GM23338 (cell line): ENCODE measurements at regions not wholly inside any gene's neighbourhood (a gene's known extent, or its start where the extent isn't known, plus 50 kb on each side); places are given as distances from the start of the nearest gene placed in this dataset. TPM values are rescaled to one million over a fixed set of nuclear protein-coding genes. Genes with fewer than 3 reads are reported as not detected.
"Not testable (repeated sequence)": the region's sequence is repeated elsewhere in the genome, so short reads cannot be mapped to it uniquely, and the experiment has no call there.

ENCODE experiments used
- ATAC-seq: fragments of 200-7000 bp; cut with Tn5 transposase; 3 replicates; pipeline ENCODE4 v1.9.1; 2020
- DNase-seq: peaks from one replicate; pipeline ENCODE4 v3.0.0-alpha.2; 2015; ENCODE audit warnings: low spot score
- H2AFZ ChIP-seq: fragments of 200-600 bp; sonication (generic); 2 replicates; pipeline ENCODE4 v1.8.0; 2016; ENCODE audit warnings: antibody characterized with exemption, mild to moderate bottlenecking, moderate library complexity
- H3F3A ChIP-seq: fragments of 200-600 bp; sonication (generic); replicated peaks from 2 replicates; pipeline ENCODE4 v1.8.0; 2017; ENCODE audit warnings: antibody characterized with exemption, mixed run types, low read depth
- H3K27ac ChIP-seq: fragments of 200-600 bp; sonication (generic); 2 replicates; pipeline ENCODE4 v1.6.1; 2016; ENCODE audit warnings: low read depth
- H3K27me3 ChIP-seq: fragments of 200-600 bp; sonication (generic); 2 replicates; pipeline ENCODE4 v1.8.0; 2016; ENCODE audit warnings: mild to moderate bottlenecking, mixed run types, moderate library complexity; ENCODE audit not compliant: insufficient read depth
- H3K36me3 ChIP-seq: fragments of 200-600 bp; sonication (generic); 2 replicates; pipeline ENCODE4 v1.8.0; 2016; ENCODE audit warnings: mild to moderate bottlenecking; ENCODE audit not compliant: insufficient read depth
- H3K4me1 ChIP-seq: fragments of 200-600 bp; sonication (generic); 2 replicates; pipeline ENCODE4 v1.8.0; 2016; ENCODE audit warnings: mild to moderate bottlenecking, moderate library complexity; ENCODE audit not compliant: insufficient read depth
- H3K4me2 ChIP-seq: fragments of 200-600 bp; sonication (generic); 2 replicates; pipeline ENCODE4 v1.7.1; 2017; ENCODE audit warnings: mixed run types
- H3K4me3 ChIP-seq: fragments of 200-600 bp; sonication (generic); 2 replicates; pipeline ENCODE4 v1.6.1; 2016; ENCODE audit warnings: mixed run types
- H3K79me2 ChIP-seq: fragments of 200-600 bp; sonication (generic); replicated peaks from 2 replicates; pipeline ENCODE4 v1.8.0; 2017; ENCODE audit warnings: mild to moderate bottlenecking; ENCODE audit not compliant: insufficient read depth
- H3K9me2 ChIP-seq: fragments of 200-600 bp; sonication (generic); 2 replicates; pipeline ENCODE4 v1.8.0; 2017; ENCODE audit not compliant: insufficient read depth
- H4K20me1 ChIP-seq: fragments of 200-600 bp; sonication (generic); replicated peaks from 2 replicates; pipeline ENCODE4 v1.8.0; 2017; ENCODE audit warnings: mild to moderate bottlenecking; ENCODE audit not compliant: insufficient read depth
- H3K27ac Mint-ChIP-seq: 2 replicates; pipeline ENCODE4 v1.8.0; 2020; ENCODE audit warnings: inconsistent platforms, mild to moderate bottlenecking, moderate library complexity, mixed read lengths
- H3K27me3 Mint-ChIP-seq: 3 replicates; pipeline ENCODE4 v1.8.0; 2022; ENCODE audit warnings: low read depth, mild to moderate bottlenecking, moderate library complexity, mixed read lengths, inconsistent platforms; ENCODE audit not compliant: insufficient read depth, poor library complexity
- H3K36me3 Mint-ChIP-seq: 3 replicates; pipeline ENCODE4 v1.8.0; 2021; ENCODE audit warnings: low read depth, mild to moderate bottlenecking, inconsistent platforms, moderate library complexity, mixed read lengths
- H3K4me1 Mint-ChIP-seq: 3 replicates; pipeline ENCODE4 v1.8.0; 2020; ENCODE audit warnings: mild to moderate bottlenecking, inconsistent platforms, mixed read lengths
- H3K4me3 Mint-ChIP-seq: 3 replicates; pipeline ENCODE4 v1.8.0; 2021; ENCODE audit warnings: moderate library complexity, mild to moderate bottlenecking, inconsistent platforms, mixed read lengths
- H3K9me3 Mint-ChIP-seq: 3 replicates; pipeline ENCODE4 v1.8.0; 2020; ENCODE audit warnings: moderate library complexity, mild to moderate bottlenecking, inconsistent platforms, mixed read lengths
- CTCF ChIP-seq, 2 experiments: fragments of 200-600 bp in 1 of 2; sonication (generic) in 1 of 2; conservative IDR thresholded peaks; 2 replicates each; pipeline versions ENCODE4 v1.5.1 to v1.6.1; 2016 to 2017; ENCODE audit warnings: antibody characterized with exemption in 2 of 2, low read depth in 2 of 2, mild to moderate bottlenecking in 2 of 2, moderate library complexity in 1 of 2
- small RNA-seq: library from RNA; depleted of rRNA; stranded (forward); fragments of <200 nt; gene quantifications from one replicate; pipeline ENCODE3, GENCODE V24; 2014; ENCODE audit warnings: low replicate concordance

DNA sequence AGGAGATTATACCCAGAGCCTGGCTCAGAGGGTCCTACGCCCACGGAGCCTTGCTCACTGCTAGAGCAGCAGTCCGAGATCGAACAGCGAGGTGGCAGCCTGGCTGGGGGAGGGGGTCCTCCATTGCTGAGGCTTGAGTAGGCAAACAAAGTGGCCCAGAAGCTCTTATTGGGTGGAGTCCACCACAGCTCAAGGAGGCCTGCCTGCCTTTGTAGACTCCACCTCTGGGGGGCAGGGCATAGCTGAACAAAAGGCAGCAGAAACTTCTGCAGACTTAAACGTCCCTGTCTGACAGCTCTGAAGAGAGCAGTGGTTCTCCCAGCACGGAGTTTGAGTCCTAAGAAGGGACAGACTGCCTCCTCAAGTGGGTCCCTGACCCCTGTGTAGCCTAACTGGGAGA, 75.0 kb downstream of the TRIM27 start:
- Histone ChIP-seq H3K4me3 (peak overlapping the region; percentile 37; the same call in 1 of the 2 replicates), H3K4me2 (peak overlapping the region; percentile 51; the same call in 1 of the 2 replicates), H2AFZ (peak overlapping the region; percentile 72; the same call in 1 of the 2 replicates)
- ATAC-seq (peak; percentile 73), DNase-seq (peak; percentile 69)
- not testable (repeated sequence) for H3K9me2 ChIP-seq, H3K4me1 Mint-ChIP-seq, H3F3A ChIP-seq, H3K27ac Mint-ChIP-seq, H4K20me1 ChIP-seq, H3K27me3 ChIP-seq, H3K4me1 ChIP-seq, H3K79me2 ChIP-seq, H3K36me3 ChIP-seq, H3K27ac ChIP-seq, H3K36me3 Mint-ChIP-seq
- H3K27me3 Mint-ChIP-seq, result peaks cover 13% of the 10 kb centered on the region
- peaks cover 13% of the 10 kb centered on the region; the same call in 2 of the 3 replicates for H3K9me3 Mint-ChIP-seq
- TF ChIP-seq CTCF (conservative IDR thresholded peaks at IDR 0.05; ENCODE audit: low read depth in 2 of 2), result peak; percentile 33 to 48
- peak overlapping the region; percentile 32; the same call in 1 of the 3 replicates for H3K4me3 Mint-ChIP-seq

Small RNAs in the stretch of these regions (small RNA-seq; reads per million reads assigned to genes)
- gene AL121932.1, result not detected
